ENCODE measurements at regions not wholly inside any gene's neighbourhood (a gene's known extent, or its start where the extent isn't known, plus 50 kb on each side); places are given as distances from the start of the nearest gene placed in this dataset.
"Not testable (repeated sequence)": the region's sequence is repeated elsewhere in the genome, so short reads cannot be mapped to it uniquely, and the experiment has no call there.

DNA sequence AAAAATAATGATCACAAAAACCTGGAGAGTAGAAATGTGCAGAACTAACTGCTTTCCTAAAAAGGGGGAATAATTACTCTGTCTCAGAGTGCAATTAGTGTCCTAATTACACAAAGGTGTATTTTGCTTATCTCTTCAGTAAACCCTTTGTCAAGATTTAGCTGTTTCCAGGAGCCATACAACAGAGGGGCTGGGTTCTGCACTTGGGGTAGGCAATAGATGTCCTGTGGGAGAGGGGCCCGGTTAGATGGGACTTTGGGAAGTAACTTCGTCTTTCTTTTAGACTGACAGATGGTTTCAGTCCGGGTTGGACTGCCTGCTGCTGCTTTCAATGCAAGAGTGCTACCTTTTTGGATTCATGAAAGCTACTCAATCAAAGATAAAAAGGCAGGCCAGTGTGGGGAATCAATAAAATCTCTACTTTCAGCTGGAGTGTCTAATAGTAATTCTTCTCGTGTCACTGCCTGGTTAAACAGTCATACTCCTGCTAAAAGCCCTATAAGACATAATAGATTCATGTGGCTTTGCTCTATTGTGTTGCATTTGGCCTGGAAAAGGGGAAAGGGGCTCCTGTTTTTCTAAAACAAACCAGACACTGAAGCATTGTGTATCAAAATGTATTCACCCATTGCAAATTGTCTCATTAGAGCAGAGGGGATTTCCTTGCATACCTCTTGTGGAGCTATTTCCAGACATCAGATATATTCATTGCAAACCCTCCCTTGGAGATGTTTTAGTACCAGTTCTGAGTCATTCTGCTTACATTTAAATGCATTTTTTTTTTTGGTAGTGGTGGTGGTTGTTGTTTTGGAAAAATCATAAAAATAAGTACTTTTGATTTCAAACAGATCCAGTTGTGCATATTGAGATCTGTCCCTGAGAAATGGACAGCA is 83.3 kb upstream of the PCDH8 start:
- Histone ChIP-seq H3K4me3 (no peak overlapping the region), H3K27ac (no peak overlapping the region)

DNA sequence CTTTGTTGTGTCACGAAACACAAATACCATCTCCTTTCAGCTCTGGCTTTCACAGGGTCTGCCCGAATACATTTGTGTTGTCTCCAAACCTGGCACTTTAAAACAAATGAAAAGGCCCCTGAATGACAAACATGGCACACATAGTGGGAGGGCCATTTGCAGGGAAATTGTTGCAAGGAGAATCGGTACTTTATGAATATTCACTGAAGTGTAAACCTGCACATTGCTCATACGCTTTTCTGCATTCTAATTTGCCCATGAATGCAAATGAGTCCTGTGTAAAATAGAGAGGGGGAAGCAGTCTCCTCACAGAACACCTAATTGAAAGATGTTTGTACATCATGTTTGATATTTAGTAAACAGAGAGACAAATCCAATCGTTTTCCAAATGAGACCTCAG is 82.7 kb upstream of the PCDH8 start:
- Histone ChIP-seq H3K4me3 (no peak overlapping the region), H3K27ac (no peak overlapping the region)

DNA sequence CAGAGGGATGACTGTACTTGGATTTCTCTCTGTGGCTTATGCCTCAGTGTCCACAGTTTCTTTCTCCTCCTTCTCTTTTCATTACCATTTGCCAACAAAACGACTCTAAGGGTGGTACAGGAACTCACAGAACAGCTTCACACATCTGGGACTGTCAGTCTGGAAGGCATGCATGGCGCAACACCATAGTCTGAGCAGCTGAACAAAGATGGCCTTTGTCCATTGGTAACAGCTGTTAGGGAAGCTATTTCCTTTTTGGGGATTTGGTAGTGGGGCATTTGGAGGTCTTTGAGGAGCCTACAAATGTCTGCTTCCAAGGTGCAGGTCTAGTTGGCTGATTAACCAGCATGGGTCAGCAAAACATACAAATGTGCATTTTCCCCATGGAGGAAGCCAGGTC is 81.4 kb upstream of the PCDH8 start:
- no peak overlapping the region for H3K27ac ChIP-seq

DNA sequence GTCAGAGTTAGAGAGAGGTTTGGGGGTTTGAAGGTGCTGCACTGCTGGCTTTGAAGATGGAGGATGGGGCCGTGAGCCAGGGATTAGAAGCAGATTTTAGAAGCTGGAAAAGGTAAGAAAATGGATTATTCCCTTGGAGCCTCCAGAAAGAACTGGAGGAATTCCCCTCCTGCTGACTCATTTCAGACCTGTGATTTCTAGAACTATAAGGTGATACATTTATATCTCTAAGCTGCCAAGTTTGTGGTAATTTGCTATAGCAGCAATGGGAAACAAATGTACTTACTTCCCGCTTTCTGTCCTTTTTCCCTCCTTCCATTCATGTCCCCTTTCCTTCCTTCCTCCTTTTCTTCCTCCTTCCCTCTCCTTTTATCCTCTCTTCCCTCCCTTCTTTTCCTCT is 78.5 kb upstream of the PCDH8 start:
- Histone ChIP-seq H3K27ac (peak overlapping the region in 3 of 21 experiments; percentile 45 to 65 (median 63)), H3K4me3 (no peak overlapping the region)

More for the DNA sequence above, 81.4 kb upstream of the PCDH8 start:
- H3K4me3 ChIP-seq, result no peak overlapping the region

DNA sequence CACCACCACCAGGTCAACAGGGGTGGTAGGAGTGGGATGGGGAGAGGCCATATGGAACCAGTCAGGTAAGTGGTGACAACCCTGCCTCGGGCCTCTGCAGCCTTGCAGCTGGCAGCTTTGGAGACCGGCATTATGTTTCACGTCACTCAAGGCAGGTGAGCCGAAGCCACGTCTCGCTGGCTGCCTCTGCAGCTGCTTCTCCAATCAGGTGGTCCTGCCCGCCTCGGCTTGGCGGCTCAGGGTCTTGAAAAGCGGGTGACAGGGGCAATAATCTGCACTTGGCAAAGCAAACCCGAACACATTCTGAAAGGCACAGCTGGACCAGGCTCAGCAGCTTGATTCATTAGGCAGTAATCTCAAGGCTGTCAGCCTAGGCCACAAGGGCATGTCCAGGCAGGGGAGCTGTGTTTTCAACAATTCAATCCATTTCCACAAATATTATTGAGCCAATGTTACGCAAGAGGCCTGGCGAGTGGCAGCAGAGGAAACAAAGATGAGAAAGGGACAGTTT is 77.4 kb upstream of the PCDH8 start:
- H3K27ac ChIP-seq, result peak overlapping the region in 9 of 21 experiments; percentile 18 to 65 (median 45)

DNA sequence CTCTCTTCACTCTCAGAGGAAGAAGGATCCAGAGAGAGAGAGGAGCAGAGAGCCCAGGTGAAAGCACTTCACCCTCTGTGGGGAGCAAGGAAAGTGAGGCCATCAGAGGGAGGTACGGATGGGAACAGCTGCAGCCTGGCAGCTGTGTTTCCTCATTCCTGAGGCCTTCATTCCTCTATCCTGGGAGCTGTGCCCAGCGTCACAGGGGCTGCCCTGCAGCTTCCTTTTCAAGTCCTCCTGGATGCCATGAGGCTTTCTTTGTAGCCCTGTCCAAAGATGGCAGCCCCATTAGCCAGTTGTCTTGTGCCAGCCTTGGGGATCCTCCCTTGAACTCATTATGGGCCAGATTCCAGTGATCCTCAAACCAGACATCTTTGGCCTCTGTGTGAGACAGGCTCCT is 76.8 kb upstream of the PCDH8 start:
- Histone ChIP-seq H3K4me3 (no peak overlapping the region), H3K27ac (peak overlapping the region in 4 of 21 experiments; percentile 30 to 65 (median 51))

More for the DNA sequence above, 77.4 kb upstream of the PCDH8 start:
- H3K4me3 ChIP-seq, result no peak overlapping the region

DNA sequence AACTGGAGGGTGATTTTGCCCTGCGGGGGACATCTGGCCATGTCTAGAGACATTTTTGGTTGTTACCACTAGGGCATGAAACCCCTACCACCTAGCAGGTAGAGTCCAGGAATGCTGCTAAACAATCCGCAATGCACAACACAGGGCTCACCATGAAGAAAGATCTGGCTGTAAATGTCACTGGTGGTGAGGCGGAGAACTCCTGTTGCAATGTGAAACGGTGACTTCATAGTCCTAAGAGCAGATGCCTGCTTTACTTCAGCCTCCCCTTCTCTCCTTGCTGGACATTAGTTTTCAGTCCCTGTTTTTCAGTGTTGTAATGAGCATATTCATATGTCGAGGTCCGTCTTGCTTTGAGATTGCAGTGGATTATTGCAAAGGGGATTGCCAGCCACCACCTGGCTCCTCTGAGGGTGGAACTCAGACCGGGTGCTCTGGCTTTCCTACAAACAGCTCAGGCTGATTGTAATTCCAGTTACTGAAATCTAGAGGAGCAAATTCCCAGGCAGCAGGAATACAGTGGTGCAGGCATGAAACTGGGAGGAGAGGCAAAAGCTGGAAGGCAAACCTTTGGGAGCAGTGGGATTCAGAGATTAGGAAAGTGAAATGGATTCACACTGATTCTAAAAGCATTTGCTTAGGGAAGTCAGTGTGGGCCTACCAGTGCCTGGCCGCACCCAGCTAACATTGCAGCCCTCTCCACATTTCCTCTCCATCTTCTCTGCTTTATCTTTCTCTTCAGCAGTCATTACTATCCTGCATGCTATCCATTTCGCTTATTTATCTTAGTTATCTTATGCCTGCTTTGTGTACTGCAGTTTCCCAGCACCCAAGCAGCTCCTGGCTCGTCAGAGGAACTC is 76.1 kb upstream of the PCDH8 start:
- Histone ChIP-seq H3K27ac (peak overlapping the region in 1 of 21 experiments; percentile 63), H3K4me3 (no peak overlapping the region)

DNA sequence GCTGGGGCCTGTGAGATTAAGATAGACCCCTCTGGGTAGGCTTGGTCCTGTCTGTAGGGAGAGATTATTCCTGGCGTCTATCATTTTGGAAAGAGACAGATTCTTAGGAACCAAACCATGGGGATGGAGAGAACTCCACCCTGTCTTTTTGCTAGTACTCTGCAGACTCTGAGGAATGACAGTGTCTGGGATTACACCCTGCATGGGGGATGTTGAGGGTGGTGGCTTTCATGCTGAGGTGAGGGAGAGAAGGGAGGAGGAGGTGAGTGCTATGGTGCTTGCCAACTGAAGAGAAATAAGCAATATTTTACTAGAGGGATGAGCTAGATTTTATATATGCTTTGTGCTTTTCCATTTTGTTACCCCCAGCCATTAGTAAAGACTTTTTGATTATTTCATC is 74.5 kb upstream of the PCDH8 start:
- H3K27ac ChIP-seq, result no peak overlapping the region
- H3K4me3 ChIP-seq, result no peak overlapping the region

DNA sequence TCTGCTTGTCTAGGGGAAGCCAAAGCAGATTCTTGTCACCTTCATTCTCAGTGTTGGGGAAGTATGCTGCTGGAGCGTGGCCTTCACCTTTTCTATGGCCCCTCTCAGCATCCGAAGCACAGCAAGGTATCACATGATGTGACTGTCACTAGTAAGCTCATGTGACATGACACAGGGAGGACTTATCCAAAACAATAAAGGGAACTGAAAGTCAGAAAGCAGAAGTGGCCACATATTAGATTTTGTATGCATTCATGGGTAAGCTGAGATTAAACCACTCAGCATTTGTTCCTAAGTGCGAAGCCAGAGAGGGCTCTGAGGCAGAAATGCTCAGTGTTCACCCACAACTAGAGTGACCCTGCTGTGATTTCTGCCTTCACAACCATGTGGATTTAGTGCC is 72.8 kb upstream of the PCDH8 start:
- Histone ChIP-seq H3K4me3 (no peak overlapping the region), H3K27ac (peak overlapping the region in 3 of 21 experiments; percentile 23 to 50 (median 36))

DNA sequence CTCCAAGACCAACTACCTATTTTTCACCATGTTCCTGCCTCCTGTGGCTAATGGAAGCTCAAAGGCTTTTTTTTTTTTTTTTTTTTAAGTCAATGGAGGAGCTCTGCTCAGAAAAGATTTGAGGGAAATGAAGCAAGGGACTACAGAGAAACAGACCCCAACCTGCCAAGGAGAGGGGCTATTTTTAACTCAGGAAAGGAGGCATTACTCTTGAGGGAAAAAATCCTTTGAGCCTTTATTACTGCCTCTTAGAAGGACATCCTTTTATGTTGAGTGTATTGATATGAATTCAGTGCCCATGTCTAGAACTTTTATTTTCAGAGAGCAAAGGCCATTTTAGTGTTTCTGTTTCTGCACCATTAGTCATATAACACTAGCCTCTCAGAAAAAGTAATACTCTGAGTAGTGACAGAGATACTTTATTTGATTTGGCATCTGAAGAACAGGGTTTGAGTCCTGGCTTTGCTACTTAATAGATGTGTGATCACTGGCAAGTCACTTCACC is 68.1 kb upstream of the PCDH8 start:
- H3K4me3 ChIP-seq, result no peak overlapping the region
- no peak overlapping the region for H3K27ac ChIP-seq

DNA sequence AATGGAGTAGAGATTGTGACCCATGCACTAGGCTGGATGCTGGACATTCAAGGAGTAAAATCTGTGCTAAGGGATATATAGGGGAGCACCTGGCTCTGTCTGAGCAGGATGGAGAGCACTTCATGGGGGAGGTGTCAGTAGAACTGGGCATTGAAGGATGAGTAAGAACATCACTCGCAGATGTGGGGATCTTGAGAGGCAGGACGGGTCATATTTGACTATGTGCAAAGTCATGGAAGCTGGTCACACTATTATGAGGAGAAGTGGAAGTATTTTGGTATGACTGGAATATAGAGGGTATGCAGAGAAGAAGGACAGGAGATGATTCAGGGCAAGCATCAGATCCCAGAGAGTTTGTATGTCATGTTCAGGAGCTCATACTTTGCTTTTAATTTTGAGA is 62.9 kb upstream of the PCDH8 start:
- Histone ChIP-seq H3K27ac (no peak overlapping the region), H3K4me3 (no peak overlapping the region)

DNA sequence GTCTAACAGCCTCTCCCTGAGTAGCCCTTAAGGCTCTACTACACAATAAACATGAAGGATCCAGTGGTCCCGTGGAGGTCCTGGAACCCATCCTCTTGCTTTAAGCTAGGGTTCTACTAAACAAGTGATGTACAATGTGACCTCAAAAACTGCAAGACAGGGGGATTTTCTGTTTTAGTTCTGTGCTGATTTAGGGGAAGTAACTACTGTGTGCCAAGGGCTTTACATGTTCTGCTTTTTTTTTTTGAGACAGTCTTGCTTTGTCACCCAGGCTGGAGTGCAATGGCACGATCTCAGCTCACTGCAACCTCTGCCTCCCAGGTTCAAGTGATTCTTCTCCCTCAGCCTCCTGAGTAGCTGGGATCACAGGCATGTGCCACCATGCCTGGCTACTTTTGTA is 61.9 kb upstream of the PCDH8 start:
- H3K27ac ChIP-seq, result peak overlapping the region in 1 of 21 experiments; percentile 65
- H3K4me3 ChIP-seq, result not testable (repeated sequence)

DNA sequence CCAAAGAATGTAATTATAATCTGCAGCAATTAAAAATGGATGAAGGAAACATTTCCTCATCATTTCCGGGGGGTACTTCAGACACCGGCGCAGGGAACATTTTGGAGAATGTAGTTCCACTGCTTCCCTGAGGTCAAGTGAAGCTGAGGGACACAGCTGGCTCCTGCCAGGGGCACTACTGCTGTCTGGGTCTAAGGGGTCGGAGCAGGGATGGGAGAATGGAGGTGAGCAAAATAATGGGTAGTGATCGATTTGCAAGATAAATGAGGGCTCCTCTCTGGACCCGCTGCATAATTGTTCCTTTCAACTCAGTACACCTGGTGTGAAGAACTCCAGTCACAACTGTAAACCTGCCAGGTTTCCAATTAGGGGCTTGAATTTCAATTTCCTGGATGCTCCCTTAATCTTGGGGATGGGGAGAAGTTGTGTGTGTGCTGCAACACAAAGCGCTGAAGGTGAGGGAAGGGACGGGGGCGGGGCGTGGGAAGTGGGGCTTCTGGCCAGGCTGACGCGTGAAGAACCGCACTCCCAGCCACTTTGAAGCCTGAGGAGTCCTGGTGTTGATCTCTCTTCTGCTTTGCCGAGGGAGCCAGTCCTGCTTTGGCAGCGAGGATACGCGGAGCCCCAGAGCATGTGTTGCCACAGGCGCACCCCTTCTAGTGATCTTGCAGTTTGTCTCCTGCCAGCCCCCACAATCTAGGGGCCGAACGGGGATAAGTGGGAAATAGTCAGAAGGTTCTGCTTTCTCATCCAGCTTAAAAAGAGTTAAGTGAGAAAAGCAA is 57.9 kb upstream of the PCDH8 start:
- Histone ChIP-seq H3K27ac (no peak overlapping the region), H3K4me3 (no peak overlapping the region)

DNA sequence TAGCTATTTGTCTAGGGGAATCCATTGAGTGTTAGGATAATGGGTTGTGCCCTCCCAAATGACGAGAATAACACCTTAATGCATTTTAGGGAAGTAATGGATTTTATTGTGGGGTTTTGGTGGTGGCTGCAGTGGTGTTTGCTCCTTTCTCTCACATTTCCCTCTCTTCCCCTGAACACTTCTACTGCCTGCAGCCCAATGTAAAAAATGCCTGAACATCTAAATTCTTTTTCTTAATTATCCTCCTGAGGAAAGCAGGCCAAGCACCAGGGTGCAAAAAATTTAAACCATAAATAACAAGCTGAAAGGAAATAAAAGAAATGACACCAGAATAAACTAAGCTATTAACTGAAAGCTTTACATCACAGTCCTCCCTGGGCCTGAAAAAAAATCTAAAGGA is 57.3 kb upstream of the PCDH8 start:
- Histone ChIP-seq H3K27ac (no peak overlapping the region), H3K4me3 (no peak overlapping the region)

DNA sequence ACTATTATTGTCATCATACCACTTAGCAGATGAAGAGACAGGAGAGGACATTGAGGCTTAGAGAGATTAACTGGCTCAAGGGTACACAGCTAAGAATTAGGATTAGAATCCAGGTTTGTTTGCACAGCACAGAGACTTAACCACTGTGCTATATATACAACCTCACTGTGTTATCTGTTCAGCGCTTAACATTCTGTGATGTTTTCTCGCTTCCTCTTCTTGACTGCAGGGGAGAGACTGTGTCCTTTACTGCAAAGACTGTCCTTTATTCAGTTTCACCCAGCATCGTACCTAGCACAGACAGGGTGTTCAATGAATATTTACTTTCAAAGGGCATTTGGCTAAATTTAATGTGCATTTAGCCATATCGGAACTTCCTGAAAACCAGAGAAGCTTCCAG is 54.9 kb upstream of the PCDH8 start:
- H3K27ac ChIP-seq, result peak overlapping the region in 1 of 21 experiments; percentile 46

DNA sequence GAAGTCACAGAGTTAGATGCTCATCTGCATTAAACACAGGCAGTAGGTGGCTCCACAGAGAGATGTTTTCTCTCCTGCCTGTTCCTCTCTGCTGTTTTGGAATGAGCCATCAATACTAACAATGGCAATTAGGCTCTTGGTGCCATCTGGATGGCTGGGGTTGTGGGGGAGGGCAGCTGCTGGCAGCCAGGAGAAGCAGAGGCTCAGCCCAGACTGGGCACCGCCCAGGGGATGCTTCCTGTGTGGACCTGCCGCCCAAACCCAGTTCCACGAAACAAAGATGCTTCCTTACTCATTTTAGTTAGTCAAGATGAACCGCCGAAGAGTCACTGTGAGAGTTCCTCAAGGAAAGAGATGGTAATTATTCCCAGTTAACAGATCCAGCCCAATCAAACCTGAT is 50.8 kb upstream of the PCDH8 start:
- H3K4me3 ChIP-seq, result no peak overlapping the region

More for the DNA sequence above, 54.9 kb upstream of the PCDH8 start:
- H3K4me3 ChIP-seq, result no peak overlapping the region

More for the DNA sequence above, 50.8 kb upstream of the PCDH8 start:
- H3K27ac ChIP-seq, result no peak overlapping the region

Measured in skin epidermis (tissue), 12 donors.